Bone marrow (tissue), 2 donors: ENCODE measurements at regions not wholly inside any gene's neighbourhood (a gene's known extent, or its start where the extent isn't known, plus 50 kb on each side); places are given as distances from the start of the nearest gene placed in this dataset.

ENCODE experiments used
- DNase-seq, 2 donors: peaks; one replicate each; lab custom pipeline; 2025; lab: John Stamatoyannopoulos, UW

DNA sequence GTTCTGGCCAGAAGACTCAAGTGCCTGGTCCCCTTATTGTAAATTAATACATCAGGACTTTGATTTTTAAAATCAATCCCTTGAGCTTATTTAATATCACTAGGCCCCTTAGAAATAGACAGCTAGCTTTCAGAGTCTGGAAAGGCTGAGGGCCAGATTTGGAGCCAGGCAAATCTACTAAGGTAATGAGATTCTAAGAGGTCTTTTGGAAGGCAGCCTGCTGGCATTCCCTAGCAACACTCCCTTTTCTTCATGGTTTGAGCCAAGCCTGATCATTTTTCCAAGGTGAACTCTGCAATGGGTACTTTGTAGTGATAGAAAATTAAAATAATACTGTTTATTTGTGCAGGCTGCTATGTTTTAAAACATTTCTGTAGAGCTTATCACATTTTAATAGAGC is 378.5 kb downstream of the FAT4 start:
- DNase-seq = no peak

DNA sequence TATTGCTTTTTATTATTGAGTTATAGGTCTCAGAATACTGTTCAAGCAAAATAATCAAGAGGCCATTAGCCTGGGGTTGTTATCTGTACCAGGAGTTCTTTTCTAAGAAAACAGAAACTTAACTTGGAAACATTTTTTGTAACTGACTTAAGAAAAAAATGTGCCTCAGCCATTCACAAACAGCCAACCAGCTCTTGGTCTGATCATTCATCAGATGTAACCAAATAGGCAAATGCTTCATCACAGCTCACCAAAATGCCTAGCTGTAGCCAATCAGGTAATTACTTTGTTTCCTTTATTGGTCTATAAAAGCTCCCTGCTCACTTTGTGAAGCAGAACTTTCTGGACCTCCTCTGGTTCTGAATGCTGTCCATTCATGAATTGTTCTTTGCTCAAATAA is 387.7 kb downstream of the FAT4 start:
- no peak for DNase-seq

- DNase-seq = no peak
These were observed 388.7 kb downstream of the FAT4 start for GRCh38 chr4:125703443-125703842.

GRCh38 chr4:125704726-125705125 is 390.0 kb downstream of the FAT4 start:
- DNase-seq = no peak

DNA sequence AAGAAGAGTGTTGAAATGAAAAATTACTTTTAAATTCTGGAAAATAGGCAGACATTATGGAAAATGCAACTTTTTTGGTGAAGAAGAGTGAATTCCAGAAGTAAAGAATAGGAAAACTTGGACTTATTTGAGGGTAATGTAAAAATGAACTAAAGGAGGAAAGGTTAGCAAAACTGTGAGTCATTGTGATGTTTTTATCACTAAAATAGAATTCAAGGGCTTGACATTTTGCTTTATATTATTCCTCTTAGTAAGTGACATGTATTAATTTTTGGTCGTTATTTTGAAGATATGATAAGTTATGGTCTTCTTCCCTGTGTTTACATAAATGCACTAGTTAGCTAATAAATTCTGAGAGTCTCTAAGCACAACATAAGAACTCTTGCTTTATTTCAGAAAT is 390.9 kb downstream of the FAT4 start:
- no peak for DNase-seq

GRCh38 chr4:125707397-125707796 is 392.6 kb downstream of the FAT4 start:
- no peak for DNase-seq

DNA sequence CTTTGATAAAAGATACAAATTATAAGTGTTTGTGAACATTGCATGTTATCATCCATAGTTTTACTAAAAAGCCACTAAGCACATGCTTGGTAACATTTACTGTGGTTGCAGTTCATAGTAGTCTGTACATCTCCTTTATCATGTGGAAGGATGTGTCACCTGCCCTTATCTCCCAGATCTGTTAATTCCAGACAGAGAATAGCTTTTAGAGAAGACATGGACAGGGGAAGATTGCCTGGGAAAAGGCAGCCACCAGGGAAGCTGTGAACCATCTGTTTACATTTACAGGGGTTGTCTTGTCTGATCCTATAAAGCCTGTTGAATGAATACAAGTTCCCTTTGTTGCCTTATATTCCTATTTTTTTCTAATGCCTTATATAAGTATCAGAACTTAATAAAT is 396.0 kb downstream of the FAT4 start:
- DNase-seq = no peak

GRCh38 chr4:125714049-125714448 is 399.3 kb downstream of the FAT4 start:
- no peak for DNase-seq

DNA sequence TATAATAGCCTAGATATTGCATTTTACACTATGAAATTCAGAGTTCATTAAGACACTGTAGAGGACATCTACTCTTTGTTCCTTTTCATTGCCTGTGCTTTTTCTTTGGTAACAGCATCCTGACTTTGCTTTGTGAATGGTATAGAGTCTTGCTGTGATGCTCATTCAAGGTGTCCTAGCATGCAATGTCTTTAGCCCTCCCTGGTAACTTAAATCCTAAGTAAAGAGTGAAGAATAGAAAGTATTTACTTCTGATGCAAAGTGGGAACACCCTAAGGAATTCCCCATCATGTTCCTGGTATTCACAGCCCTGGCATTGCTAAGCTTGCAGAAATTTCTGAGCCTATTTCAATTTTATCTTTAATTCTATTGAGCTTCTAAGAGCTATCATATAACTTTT is 400.1 kb downstream of the FAT4 start:
- no peak for DNase-seq

- no peak for DNase-seq
These were observed 405.2 kb downstream of the FAT4 start for GRCh38 chr4:125719987-125720386.

- DNase-seq = no peak
These were observed 407.3 kb downstream of the FAT4 start for GRCh38 chr4:125722009-125722408.

DNA sequence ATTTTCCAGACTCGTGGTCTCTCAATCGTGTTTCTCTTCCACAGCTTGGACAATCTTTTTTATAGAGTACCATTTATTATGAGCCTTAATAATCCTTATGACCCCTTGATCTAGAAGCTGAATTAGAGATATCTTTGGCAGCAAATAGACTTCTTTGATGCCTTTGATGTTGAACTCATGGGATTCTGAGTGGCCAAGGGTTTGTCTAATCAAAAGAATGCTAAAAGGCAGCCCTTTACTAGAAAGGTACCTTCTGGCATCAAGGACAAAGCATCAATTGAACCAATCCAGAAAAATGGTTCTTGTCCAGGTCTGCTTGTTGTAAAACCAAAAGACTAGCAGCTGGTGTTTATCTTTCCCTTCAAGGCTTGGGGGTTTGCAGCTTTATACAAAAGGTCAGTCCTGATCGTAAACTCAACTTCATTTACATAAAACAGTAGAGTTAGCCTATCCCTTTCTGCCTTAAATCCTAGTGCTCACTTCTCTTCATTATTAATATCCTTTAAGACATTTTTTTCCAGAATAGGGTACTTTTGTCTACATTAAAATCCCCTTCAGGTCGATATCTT is 411.3 kb downstream of the FAT4 start:
- no peak for DNase-seq

- DNase-seq = no peak
These were observed 413.2 kb downstream of the FAT4 start for GRCh38 chr4:125727931-125728330.

DNA sequence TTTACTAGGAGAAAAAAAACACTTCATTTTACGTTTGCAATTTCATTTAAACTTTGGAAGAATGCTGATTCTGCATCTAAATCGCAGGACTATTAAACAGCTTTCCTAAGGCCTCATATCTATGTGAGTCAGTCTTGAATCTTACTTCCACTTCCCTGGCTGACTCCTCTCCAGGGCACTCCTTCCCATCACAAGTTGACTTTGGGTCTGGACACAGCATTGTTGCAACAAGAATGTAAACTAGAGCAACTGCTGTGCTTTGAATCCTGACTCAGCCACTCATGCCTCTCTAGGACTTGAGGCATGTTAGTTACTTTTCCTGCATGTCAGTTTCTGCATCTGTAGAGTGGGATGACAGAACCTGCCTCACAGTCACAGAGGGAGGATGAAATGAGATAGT is 413.8 kb downstream of the FAT4 start:
- no peak for DNase-seq

DNA sequence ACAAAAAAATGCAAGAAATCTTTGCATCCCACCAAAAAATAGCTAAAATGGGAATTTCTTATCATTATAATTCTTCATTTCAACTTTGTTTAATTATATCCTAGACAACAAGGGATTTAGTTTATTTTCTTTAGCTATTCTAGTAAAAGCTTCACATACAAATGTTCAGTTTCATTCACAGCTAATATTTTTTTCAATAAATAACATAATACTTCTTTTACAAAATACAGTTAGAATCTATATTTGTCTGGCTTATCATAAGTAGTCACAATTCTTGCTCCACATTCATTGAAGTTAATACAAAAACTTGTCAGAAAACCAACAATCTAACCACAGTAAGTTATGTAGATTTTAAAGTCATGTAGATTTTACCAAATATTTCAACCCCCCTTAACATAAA is 414.4 kb downstream of the FAT4 start:
- no peak for DNase-seq

DNA sequence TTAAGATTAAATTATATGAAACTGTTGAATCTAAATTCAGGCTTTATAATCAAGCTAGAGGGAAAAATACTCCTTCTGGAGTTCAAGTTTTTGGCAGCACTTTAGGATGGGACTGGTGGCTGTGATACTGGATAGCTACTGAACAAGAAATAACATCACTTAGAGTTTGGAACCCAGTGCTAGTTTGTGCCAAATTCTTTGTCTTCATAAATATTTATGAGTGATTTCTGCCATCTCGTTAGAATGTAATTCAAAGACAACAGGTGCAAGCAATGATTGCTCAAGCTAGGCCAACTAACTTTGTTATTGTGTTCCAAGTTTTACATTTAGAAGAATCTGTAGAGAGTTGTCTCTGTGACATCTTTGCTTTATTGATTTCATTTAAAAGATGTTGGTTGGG is 417.9 kb downstream of the FAT4 start:
- DNase-seq = no peak

- no peak for DNase-seq
These were observed 419.7 kb downstream of the FAT4 start for GRCh38 chr4:125734504-125734903.

DNA sequence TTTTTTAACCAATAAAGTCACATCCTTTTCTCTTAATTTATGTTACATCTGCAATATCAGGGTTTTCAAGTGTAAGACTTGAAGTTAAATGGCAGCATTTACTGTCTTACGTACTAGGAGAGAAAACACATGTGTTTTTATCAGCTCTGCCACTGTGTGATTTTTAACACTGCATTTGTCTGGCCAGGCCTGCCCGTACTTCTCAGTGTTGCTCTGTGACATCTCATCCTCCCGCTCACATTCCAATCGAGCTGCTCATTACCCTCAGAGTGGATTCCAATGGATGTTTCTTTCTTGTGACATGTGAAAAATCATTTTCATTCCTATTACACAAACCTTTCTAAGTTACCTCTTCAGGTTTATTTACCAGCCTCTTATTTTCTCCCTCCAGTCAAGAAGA is 420.3 kb downstream of the FAT4 start:
- DNase-seq = no peak

DNA sequence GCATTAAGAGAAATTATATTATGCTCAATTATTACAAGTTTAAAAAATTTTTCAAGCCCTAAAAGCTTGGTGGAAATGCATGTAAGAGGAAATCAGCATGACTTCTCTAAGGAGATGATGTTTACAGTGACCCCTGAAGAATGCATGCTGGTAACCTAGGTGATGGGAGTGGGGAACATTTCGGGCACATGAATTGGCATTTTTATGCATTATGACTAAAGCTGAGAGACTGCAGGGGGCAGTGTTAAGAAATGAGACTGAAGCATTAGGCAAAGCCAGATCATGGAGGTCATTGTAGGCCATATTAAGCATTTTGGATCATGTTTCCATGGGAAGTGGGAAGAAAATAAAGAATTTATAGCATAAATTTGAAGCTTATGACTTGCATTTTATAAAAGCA is 421.3 kb downstream of the FAT4 start:
- DNase-seq = no peak

DNA sequence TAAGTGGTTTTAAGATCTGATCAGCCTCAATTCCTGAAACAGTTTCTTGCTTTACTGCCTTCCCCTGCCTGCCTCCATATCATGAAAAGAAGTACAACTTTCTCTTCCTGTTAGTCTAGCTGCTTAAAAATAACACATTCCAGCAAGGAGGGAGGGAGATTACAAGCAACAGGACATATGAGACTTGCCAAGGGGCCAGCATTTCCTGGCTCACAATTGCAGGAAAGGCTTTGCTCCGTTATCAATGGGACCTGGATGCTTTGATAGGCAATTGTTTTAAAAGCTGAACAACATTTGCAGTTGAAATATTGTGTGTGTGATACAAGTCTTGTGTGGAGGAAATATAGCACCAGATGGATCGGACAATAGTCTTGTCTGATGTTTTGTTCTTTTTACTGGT is 425.0 kb downstream of the FAT4 start:
- DNase-seq = no peak

- DNase-seq = peak in 1 of 2 donors; percentile 0
These were observed 427.2 kb downstream of the FAT4 start for GRCh38 chr4:125741825-125742452.

GRCh38 chr4:125744891-125745364 is 430.2 kb downstream of the FAT4 start:
- DNase-seq = no peak

DNA sequence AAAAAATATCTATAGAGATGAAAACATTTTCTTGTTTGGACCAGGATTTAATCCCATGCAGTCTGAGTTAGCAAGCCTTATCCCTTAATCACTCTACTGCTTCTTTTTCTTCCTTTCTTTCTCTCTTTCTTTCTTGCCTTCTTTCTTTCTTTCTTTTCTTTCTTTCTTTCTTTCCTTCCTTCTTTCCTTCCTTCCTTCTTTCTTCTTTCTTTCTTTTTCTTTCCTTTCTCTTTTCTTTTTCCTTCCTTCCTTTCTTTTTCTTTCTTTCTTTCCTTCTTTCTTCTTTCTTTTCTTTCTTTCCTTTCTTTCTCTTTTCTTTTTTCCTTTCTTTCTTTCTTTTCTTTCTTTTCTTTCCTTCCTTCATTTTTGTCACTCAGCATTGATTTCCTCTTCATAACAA is 434.6 kb downstream of the FAT4 start:
- no peak for DNase-seq

DNA sequence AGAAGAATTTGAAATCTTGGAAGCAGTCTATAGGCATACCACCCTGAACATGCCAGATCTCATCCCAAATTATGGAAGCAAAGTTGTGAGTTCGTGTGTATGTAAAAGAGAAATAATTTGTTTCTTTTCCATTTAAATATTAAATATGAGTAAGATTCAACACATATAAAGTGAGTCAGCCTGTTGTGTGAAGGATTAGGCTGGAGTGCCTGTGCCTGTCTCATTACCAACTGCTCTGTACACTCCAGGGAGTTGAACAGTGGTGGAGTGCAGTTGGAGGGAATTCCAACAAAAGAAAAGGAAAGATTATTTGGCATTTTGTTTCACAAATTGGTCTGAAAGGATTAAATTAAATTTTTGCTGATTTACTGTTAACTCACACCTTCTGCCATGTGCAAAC is 435.6 kb downstream of the FAT4 start:
- DNase-seq = no peak
